Activated effector memory CD4-positive, alpha-beta T cell treated with anti-CD3 and anti-CD28 coated beads, Interleukin-2, amount 50 U/mL, for 16 hours (primary cell): ENCODE measurements at regions not wholly inside any gene's neighbourhood (a gene's known extent, or its start where the extent isn't known, plus 50 kb on each side); places are given as distances from the start of the nearest gene placed in this dataset.

Experiments used
- DNase-seq: peaks from one replicate; pipeline ENCODE4 v3.0.0-alpha.2; 2020

- DNase-seq: no peak
Measured at GRCh38 chr13:111954661-111955411, 112.1 kb upstream of the SOX1 start.

GRCh38 chr13:111955412-111956065, 111.4 kb upstream of the SOX1 start:
- peak; percentile 39 for DNase-seq

GRCh38 chr13:111956261-111957151, 110.4 kb upstream of the SOX1 start:
- DNase-seq: peak; percentile 44

GRCh38 chr13:111957913-111958450, 109.0 kb upstream of the SOX1 start:
- DNase-seq: peak; percentile 12

- DNase-seq: peak; percentile 14
Measured at GRCh38 chr13:111958612-111959395, 108.1 kb upstream of the SOX1 start.

GRCh38 chr13:111960152-111960772, 106.7 kb upstream of the SOX1 start:
- DNase-seq: no peak

- no peak for DNase-seq
Measured at GRCh38 chr13:111961236-111961635, 105.7 kb upstream of the SOX1 start.

GRCh38 chr13:111961651-111962192, 105.2 kb upstream of the SOX1 start:
- DNase-seq: no peak

- DNase-seq: no peak
Measured at GRCh38 chr13:111962431-111962891, 104.5 kb upstream of the SOX1 start.

- no peak for DNase-seq
Measured at GRCh38 chr13:111963031-111963430, 103.9 kb upstream of the SOX1 start.

- DNase-seq: no peak
Measured at GRCh38 chr13:111964411-111965035, 102.4 kb upstream of the SOX1 start.

GRCh38 chr13:111965466-111966214, 101.3 kb upstream of the SOX1 start:
- no peak for DNase-seq

GRCh38 chr13:111966933-111967332, 100.0 kb upstream of the SOX1 start:
- no peak for DNase-seq

- no peak for DNase-seq
Measured at GRCh38 chr13:111967572-111968201, 99.3 kb upstream of the SOX1 start.

GRCh38 chr13:111968336-111969010, 98.5 kb upstream of the SOX1 start:
- no peak for DNase-seq

- no peak for DNase-seq
Measured at GRCh38 chr13:111969551-111970135, 97.3 kb upstream of the SOX1 start.

GRCh38 chr13:111970494-111971141, 96.3 kb upstream of the SOX1 start:
- DNase-seq: no peak
